Stimulated activated naive B cell treated with anti-CD40 and anti-IgM and Interleukin-4, amounts not matched to agents 10 μg/mL and 1 μg/mL and 100 μg/mL, for 72 hours (primary cell): ENCODE measurements at regions not wholly inside any gene's neighbourhood (a gene's known extent, or its start where the extent isn't known, plus 50 kb on each side); places are given as distances from the start of the nearest gene placed in this dataset.
"Not testable (repeated sequence)": the region's sequence is repeated elsewhere in the genome, so short reads cannot be mapped to it uniquely, and the experiment has no call there.

Experiments used
- ATAC-seq, 2 donors: fragments of 150-1000 bp; cut with Tn5 transposase; replicated peaks; 2 replicates each; pipeline ENCODE4 v1.10.0; 2021; ENCODE audit warnings: moderate library complexity in 1 of 2
- DNase-seq: peaks from one replicate; pipeline ENCODE4 v3.0.0; 2021
- H3K27ac Mint-ChIP-seq: one replicate; pipeline ENCODE4 v1.8.0; 2022; ENCODE audit warnings: mild to moderate bottlenecking, mixed read lengths
- H3K27me3 Mint-ChIP-seq, 2 donors: one replicate each; pipeline ENCODE4 v1.8.0; 2022; ENCODE audit warnings: mixed read lengths in 2 of 2
- H3K36me3 Mint-ChIP-seq, 2 donors: one replicate each; pipeline ENCODE4 v1.8.0; 2022; ENCODE audit warnings: mixed read lengths in 2 of 2, mild to moderate bottlenecking in 1 of 2
- H3K4me1 Mint-ChIP-seq, 2 donors: one replicate each; pipeline ENCODE4 v1.8.0; 2022; ENCODE audit warnings: mixed read lengths in 2 of 2, mild to moderate bottlenecking in 1 of 2
- H3K4me3 Mint-ChIP-seq, 2 donors: one replicate each; pipeline ENCODE4 v1.8.0; 2022; ENCODE audit warnings: mild to moderate bottlenecking in 2 of 2, mixed read lengths in 2 of 2, moderate library complexity in 1 of 2
- H3K9me3 Mint-ChIP-seq, 2 donors: one replicate each; pipeline ENCODE4 v1.8.0; 2022; ENCODE audit warnings: mixed read lengths in 2 of 2, mild to moderate bottlenecking in 1 of 2

- ATAC-seq = no peak
- H3K36me3 Mint-ChIP-seq = no peaks in the 10 kb centered on the region
- H3K9me3 Mint-ChIP-seq = peaks cover 4 to 7% of the 10 kb centered on the region in 2 donors
- no peak overlapping the region for H3K4me3 Mint-ChIP-seq
- H3K27ac Mint-ChIP-seq = no peak overlapping the region
- H3K27me3 Mint-ChIP-seq = peaks cover 6 to 15% of the 10 kb centered on the region in 2 donors
- peaks cover 0 to 2% of the 10 kb centered on the region in 2 donors for H3K4me1 Mint-ChIP-seq
- DNase-seq = no peak
Observed at GRCh38 chr12:131245564-131246355, 292.1 kb downstream of the ADGRD1 start.

GRCh38 chr12:131247026-131247725 lies 293.5 kb downstream of the ADGRD1 start:
- not testable (repeated sequence) for H3K4me1 Mint-ChIP-seq, DNase-seq, H3K4me3 Mint-ChIP-seq, H3K27ac Mint-ChIP-seq, ATAC-seq, H3K36me3 Mint-ChIP-seq, H3K9me3 Mint-ChIP-seq
- peaks cover 6 to 15% of the 10 kb centered on the region in 2 donors for H3K27me3 Mint-ChIP-seq

- not testable (repeated sequence) for DNase-seq, H3K36me3 Mint-ChIP-seq, ATAC-seq, H3K9me3 Mint-ChIP-seq, H3K4me3 Mint-ChIP-seq, H3K27ac Mint-ChIP-seq, H3K4me1 Mint-ChIP-seq
- H3K27me3 Mint-ChIP-seq = peaks cover 6 to 15% of the 10 kb centered on the region in 2 donors
Observed at GRCh38 chr12:131247875-131248274, 294.2 kb downstream of the ADGRD1 start.

DNA sequence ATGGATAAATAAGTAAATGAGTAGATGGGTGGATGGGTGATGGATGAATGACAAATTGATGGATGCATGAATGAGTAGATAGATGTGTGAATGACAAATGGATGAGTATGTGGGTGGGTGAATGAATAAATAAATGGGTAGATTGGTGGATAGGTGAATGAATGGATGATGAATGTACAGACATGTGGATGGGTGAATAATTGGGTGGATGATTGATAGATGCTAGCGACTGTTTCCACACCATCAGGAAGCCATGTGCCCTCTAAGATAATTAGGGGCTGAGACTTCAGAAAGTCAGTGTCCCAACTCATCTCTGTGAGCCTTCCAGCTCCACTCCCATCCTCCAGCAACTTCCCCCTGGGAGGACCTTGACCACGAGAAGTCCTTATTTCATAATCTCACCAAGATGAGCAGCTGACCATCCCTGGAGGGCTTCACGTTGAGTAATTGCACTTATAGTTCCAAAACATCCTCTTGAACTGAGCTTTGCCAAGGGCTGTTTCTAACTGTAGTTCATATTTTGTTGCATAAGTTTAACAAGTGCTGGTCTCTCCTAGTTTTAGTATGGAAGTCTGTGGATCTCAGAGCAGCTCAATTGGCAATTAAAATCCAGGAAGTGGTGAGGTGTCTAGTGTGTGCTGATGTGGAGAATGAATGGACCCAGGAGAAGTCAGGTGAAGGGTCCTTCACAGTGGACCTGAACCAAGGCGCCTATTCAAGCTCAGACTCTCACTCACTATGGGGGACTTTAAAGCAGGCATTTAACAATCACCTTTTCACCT lies 295.7 kb downstream of the ADGRD1 start:
- Mint-ChIP-seq H3K27me3 (peaks cover 6 to 15% of the 10 kb centered on the region in 2 donors), H3K4me1 (no peaks in the 10 kb centered on the region), H3K9me3 (no peaks in the 10 kb centered on the region), H3K4me3 (no peak overlapping the region), H3K27ac (no peak overlapping the region), H3K36me3 (no peaks in the 10 kb centered on the region)
- DNase-seq (no peak), ATAC-seq (no peak)

- H3K4me3 Mint-ChIP-seq = no peak overlapping the region
- no peaks in the 10 kb centered on the region for H3K36me3 Mint-ChIP-seq
- H3K27ac Mint-ChIP-seq = no peak overlapping the region
- peaks cover 6 to 15% of the 10 kb centered on the region in 2 donors for H3K27me3 Mint-ChIP-seq
- ATAC-seq (no peak), DNase-seq (no peak)
- no peaks in the 10 kb centered on the region for H3K9me3 Mint-ChIP-seq
- no peaks in the 10 kb centered on the region for H3K4me1 Mint-ChIP-seq
Observed at GRCh38 chr12:131250028-131250950, 296.6 kb downstream of the ADGRD1 start.

DNA sequence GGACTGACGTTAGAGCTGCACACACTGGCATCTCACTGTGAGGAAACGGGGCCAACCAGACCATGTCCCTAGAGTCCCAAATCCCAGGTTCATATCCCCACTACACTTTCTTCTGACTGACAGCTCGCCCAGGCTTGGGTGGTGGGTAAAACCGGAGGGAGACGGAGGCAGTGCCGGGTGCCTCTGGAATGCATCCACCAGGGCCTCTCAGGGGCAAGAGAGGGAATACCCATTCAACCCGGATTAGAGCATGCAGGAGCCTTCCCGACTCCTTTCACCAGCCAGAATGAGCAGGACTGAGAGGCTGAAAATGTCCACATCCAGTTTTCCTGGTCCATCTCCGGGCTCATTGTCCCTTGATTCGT lies 297.2 kb downstream of the ADGRD1 start:
- H3K36me3 Mint-ChIP-seq = no peaks in the 10 kb centered on the region
- no peaks in the 10 kb centered on the region for H3K9me3 Mint-ChIP-seq
- no peak for ATAC-seq
- H3K4me1 Mint-ChIP-seq = no peaks in the 10 kb centered on the region
- H3K27me3 Mint-ChIP-seq = peaks cover 6 to 15% of the 10 kb centered on the region in 2 donors
- no peak overlapping the region for H3K4me3 Mint-ChIP-seq
- H3K27ac Mint-ChIP-seq = no peak overlapping the region
- DNase-seq = no peak

DNA sequence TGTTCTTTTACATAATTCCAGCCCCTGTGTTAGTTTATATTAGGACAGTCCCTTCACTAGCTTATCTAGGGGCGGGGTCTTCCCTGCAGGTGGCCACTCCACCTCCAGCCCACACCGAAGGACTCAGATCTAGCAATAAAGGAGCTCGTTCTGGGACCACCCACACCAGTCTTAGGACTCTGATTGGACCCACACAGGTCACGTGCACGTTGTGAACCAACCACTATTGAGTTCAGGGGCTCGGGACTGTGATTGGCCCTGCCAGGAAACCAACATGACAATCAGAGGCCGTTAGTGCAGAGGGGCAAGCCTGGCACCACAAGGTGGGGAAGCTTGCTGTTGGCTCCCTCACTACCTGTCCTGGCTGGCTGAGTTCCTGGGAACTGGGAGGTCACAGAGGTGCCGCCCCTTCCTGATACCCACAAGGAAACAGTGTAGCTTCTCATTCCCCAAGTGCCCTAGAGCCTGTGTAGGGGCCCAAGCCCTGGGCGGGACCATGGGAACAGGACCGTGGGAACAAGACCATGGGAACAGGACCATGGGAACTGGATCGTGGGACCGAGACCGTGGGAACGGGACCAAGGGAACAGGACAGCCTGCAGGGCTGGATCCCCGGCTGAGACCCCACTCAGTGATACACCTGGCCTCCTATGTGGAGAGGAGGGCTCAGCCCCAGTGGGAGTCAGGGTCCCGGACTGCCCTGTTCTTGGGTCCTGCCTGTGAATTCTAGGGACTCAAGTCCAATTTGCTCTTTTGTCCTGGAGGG lies 297.8 kb downstream of the ADGRD1 start:
- Mint-ChIP-seq H3K9me3 (no peaks in the 10 kb centered on the region), H3K27ac (no peak overlapping the region), H3K4me1 (no peaks in the 10 kb centered on the region), H3K27me3 (peaks cover 6 to 15% of the 10 kb centered on the region in 2 donors), H3K36me3 (no peaks in the 10 kb centered on the region), H3K4me3 (no peak overlapping the region)
- ATAC-seq (no peak), DNase-seq (no peak)

DNA sequence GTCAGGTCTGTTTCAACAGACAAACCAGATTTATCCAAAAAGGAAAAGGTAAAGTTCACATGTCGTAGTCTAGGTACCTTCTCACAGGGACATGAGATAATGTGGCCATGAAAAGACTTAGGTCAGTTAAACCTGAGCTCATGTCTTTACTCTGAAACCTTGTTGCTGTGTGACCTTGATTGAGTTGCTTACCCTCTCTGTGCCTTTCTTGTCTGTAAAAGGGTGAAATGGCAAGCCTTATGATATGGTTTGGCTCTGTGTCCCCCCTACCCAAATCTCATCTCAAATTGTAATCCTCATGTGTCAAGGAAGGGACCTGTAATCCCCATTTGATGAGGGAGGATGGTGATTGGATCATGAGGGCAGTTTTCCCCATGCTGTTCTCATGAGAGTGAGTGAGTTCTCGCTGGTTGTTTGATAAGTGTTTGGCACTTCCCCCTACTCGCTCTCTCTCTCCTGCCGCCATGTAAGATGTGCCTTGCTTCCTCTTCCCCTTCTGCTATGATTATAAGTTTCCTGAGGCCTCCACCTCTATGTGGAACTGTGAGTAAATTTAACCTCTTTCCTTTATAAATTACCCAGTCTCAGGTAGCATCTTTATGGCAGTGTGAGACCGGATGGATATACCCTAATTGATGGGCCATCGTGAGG lies 299.8 kb downstream of the ADGRD1 start:
- DNase-seq (no peak), ATAC-seq (no peak)
- Mint-ChIP-seq H3K4me1 (no peaks in the 10 kb centered on the region), H3K27me3 (peaks cover 9 to 11% of the 10 kb centered on the region in 2 donors), H3K36me3 (no peaks in the 10 kb centered on the region), H3K4me3 (no peak overlapping the region), H3K9me3 (no peaks in the 10 kb centered on the region), H3K27ac (no peak overlapping the region)

GRCh38 chr12:131254374-131254773 lies 300.7 kb downstream of the ADGRD1 start:
- DNase-seq = no peak
- Mint-ChIP-seq H3K9me3 (peaks cover 0 to 4% of the 10 kb centered on the region in 2 donors), H3K36me3 (no peaks in the 10 kb centered on the region), H3K27ac (no peak overlapping the region), H3K4me3 (no peak overlapping the region), H3K4me1 (no peaks in the 10 kb centered on the region), H3K27me3 (peaks cover 5 to 7% of the 10 kb centered on the region in 2 donors)
- ATAC-seq = no peak

DNA sequence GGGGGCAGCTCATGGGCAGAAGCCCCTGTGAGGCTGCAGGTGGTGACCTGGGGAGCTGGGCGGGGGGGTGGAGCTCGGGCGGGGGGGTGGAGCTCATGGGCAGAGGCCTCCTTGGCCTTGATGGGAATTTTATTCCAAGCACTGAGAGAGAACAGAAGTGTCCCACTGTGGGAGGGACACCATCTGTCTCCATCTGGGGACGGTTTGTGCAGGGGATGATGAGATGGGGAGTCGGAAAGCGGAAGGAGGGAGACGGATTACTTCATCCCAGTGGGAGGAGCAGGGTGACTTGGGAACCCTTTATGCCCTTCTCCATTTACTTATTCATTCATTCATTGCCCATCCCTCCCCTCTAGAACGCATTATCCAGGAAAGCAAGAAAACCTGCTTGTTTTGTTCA lies 304.7 kb downstream of the ADGRD1 start:
- Mint-ChIP-seq H3K36me3 (no peaks in the 10 kb centered on the region), H3K27ac (no peak overlapping the region), H3K4me1 (no peaks in the 10 kb centered on the region), H3K9me3 (peaks cover 0 to 4% of the 10 kb centered on the region in 2 donors), H3K4me3 (no peak overlapping the region), H3K27me3 (peaks cover 5 to 11% of the 10 kb centered on the region in 2 donors)
- ATAC-seq (no peak), DNase-seq (no peak)

GRCh38 chr12:131260251-131260905 lies 306.7 kb downstream of the ADGRD1 start:
- H3K27me3 Mint-ChIP-seq = peaks cover 5 to 11% of the 10 kb centered on the region in 2 donors
- no peaks in the 10 kb centered on the region for H3K4me1 Mint-ChIP-seq
- no peak overlapping the region for H3K4me3 Mint-ChIP-seq
- no peak for DNase-seq
- H3K27ac Mint-ChIP-seq = no peak overlapping the region
- H3K36me3 Mint-ChIP-seq = no peaks in the 10 kb centered on the region
- ATAC-seq = peak in 1 of 2 donors; percentile 23
- peaks cover 0 to 4% of the 10 kb centered on the region in 2 donors for H3K9me3 Mint-ChIP-seq

- no peak overlapping the region for H3K27ac Mint-ChIP-seq
- H3K4me3 Mint-ChIP-seq = no peak overlapping the region
- DNase-seq (no peak), ATAC-seq (no peak)
- H3K4me1 Mint-ChIP-seq = no peaks in the 10 kb centered on the region
- no peaks in the 10 kb centered on the region for H3K36me3 Mint-ChIP-seq
- H3K9me3 Mint-ChIP-seq = peaks cover 0 to 4% of the 10 kb centered on the region in 2 donors
- H3K27me3 Mint-ChIP-seq = peaks cover 5 to 11% of the 10 kb centered on the region in 2 donors
Observed at GRCh38 chr12:131260954-131261353, 307.2 kb downstream of the ADGRD1 start.
